ENCODE measurements at regions not wholly inside any gene's neighbourhood (a gene's known extent, or its start where the extent isn't known, plus 50 kb on each side); places are given as distances from the start of the nearest gene placed in this dataset.

DNA sequence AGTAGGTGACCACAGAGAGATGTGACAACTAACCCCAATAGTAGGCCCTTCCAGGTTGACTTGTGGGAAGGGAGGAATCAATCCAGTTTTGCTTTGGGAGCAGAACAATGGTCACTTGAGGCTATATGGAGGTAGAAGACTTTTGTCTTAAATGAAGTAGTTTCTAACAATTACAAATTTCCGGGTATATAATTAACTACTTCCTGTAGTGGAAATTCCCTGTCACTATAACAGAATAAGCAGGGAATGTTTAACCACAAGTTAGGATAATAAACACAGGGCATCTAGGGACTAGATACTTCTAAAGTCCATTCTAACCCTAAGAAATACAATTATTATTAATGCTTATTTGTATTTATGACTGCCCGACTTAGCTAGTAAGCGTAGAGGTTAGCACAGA is 99.0 kb upstream of the TRPC3 start:
- no peaks in the 10 kb centered on the region for H3K9me3 ChIP-seq (ENCODE audit: control insufficient read depth in 2 of 2, low read length in 2 of 2)
- H3K4me3 Mint-ChIP-seq = no peak overlapping the region
- H3K36me3 ChIP-seq (ENCODE audit: control insufficient read depth, insufficient read depth, low read length) = no peaks in the 10 kb centered on the region
- H3K4me1 Mint-ChIP-seq = no peaks in the 10 kb centered on the region
- H3K4me3 ChIP-seq (ENCODE audit: low read depth, low read length) = no peak overlapping the region
- ATAC-seq (ENCODE audit: low read depth in 2 of 2) = no peak
- H3K4me1 ChIP-seq (ENCODE audit: control insufficient read depth, insufficient read depth, low read length, poor library complexity, severe bottlenecking) = no peaks in the 10 kb centered on the region
- peaks cover 1% of the 10 kb centered on the region for H3K27me3 ChIP-seq (ENCODE audit: control insufficient read depth, insufficient read depth, low read length)
- no peak overlapping the region for H3K27ac Mint-ChIP-seq
- H3K9me3 Mint-ChIP-seq = peaks cover 0 to 3% (median 0%) of the 10 kb centered on the region in 7 donors
- no peaks in the 10 kb centered on the region for H3K36me3 Mint-ChIP-seq
- peaks cover 7% of the 10 kb centered on the region for H3K27me3 Mint-ChIP-seq
- no peak for DNase-seq
- H3K27ac ChIP-seq (ENCODE audit: insufficient read depth, low read length, poor library complexity, severe bottlenecking) = no peak overlapping the region

DNA sequence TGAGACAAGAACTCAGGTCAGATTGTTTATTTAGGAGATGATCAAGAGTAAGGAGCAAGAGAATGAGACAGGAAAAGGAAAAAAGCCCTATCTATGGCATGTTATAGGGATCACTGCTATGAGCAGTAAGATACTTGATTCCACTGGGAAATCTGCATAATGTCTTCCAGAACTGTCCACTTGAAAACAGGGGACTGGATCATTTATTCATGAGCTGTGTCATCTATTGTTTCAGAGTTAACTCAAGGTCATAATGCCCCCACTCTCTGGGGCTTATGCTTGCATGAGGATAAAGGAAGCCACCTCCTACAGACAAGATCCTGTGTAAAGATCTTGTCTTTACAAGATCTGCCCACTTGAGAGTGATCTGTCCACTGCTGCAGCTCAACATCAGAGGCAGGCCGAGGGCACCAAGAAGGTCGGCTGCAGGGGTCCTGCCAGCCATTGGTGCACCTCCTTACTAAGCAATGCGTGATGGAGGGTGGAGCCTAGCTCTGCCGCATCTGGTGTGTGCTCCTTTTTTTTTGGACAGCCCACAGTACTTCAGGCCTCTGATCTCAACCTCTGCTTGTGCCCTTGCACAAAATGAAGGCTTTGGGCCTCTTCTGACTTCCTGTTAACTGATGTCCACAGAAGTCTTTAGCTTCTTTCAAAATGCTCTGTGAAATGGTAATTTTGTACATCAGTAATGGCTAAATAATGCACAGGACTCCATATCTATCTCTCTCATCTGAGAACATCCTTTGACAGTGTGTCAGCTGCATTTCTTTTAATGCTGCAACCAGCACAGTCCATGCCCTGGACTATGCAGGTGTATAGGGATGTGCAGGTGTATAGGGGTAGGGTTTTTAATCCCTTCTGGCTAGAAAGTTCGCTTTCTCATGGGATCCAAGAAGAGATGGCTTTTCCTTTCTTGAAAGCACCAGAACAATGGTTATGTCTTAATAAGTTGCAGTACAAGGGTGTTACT is 95.9 kb upstream of the TRPC3 start:
- H3K4me1 ChIP-seq (ENCODE audit: control insufficient read depth, insufficient read depth, low read length, poor library complexity, severe bottlenecking) = no peaks in the 10 kb centered on the region

DNA sequence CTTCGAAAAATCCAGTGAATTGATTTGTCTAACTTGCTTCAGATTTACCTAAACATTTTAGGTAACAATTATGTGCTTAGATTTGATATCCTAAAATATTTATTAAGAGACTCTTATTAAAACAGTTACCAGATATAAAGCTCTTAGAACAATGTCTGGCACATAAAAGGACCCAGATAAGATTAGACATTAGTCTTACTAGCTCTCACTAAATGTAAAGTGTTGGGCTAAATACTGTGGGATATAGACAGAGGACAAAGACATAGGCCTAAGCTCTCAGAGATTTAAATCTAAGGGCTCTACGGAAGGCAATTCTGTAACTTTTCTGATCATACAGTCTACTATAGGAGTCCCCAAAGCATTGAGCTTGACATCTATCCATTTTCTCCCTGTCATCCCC is 94.4 kb upstream of the TRPC3 start:
- Mint-ChIP-seq H3K36me3 (no peaks in the 10 kb centered on the region), H3K9me3 (no peaks in the 10 kb centered on the region), H3K27ac (no peak overlapping the region), H3K4me3 (no peak overlapping the region), H3K4me1 (no peaks in the 10 kb centered on the region), H3K27me3 (peaks cover 7% of the 10 kb centered on the region)
- no peak overlapping the region for H3K27ac ChIP-seq (ENCODE audit: insufficient read depth, low read length, poor library complexity, severe bottlenecking)
- H3K27me3 ChIP-seq (ENCODE audit: control insufficient read depth, insufficient read depth, low read length) = peaks cover under 1% of the 10 kb centered on the region
- no peaks in the 10 kb centered on the region for H3K4me1 ChIP-seq (ENCODE audit: control insufficient read depth, insufficient read depth, low read length, poor library complexity, severe bottlenecking)
- H3K4me3 ChIP-seq (ENCODE audit: low read depth, low read length) = no peak overlapping the region
- ATAC-seq (ENCODE audit: low read depth in 2 of 2) (no peak), DNase-seq (no peak)
- no peaks in the 10 kb centered on the region for H3K9me3 ChIP-seq (ENCODE audit: control insufficient read depth in 2 of 2, low read length in 2 of 2)
- no peaks in the 10 kb centered on the region for H3K36me3 ChIP-seq (ENCODE audit: control insufficient read depth, insufficient read depth, low read length)

More for the DNA sequence above, 95.9 kb upstream of the TRPC3 start:
- ATAC-seq (ENCODE audit: low read depth in 2 of 2) = no peak
- no peak overlapping the region for H3K4me3 ChIP-seq (ENCODE audit: low read depth, low read length)
- no peak for DNase-seq
- Mint-ChIP-seq H3K4me1 (no peaks in the 10 kb centered on the region), H3K27ac (no peak overlapping the region), H3K36me3 (no peaks in the 10 kb centered on the region), H3K4me3 (no peak overlapping the region), H3K9me3 (no peaks in the 10 kb centered on the region), H3K27me3 (peaks cover 7% of the 10 kb centered on the region)
- H3K36me3 ChIP-seq (ENCODE audit: control insufficient read depth, insufficient read depth, low read length) = no peaks in the 10 kb centered on the region
- H3K27me3 ChIP-seq (ENCODE audit: control insufficient read depth, insufficient read depth, low read length) = no peaks in the 10 kb centered on the region
- H3K9me3 ChIP-seq (ENCODE audit: control insufficient read depth in 2 of 2, low read length in 2 of 2) = no peaks in the 10 kb centered on the region
- no peak overlapping the region for H3K27ac ChIP-seq (ENCODE audit: insufficient read depth, low read length, poor library complexity, severe bottlenecking)

- Histone ChIP-seq H3K9me3 (ENCODE audit: control insufficient read depth in 2 of 2, low read length in 2 of 2) (no peaks in the 10 kb centered on the region), H3K36me3 (ENCODE audit: control insufficient read depth, insufficient read depth, low read length) (no peaks in the 10 kb centered on the region), H3K27ac (ENCODE audit: insufficient read depth, low read length, poor library complexity, severe bottlenecking) (no peak overlapping the region), H3K4me1 (ENCODE audit: control insufficient read depth, insufficient read depth, low read length, poor library complexity, severe bottlenecking) (no peaks in the 10 kb centered on the region), H3K4me3 (ENCODE audit: low read depth, low read length) (no peak overlapping the region), H3K27me3 (ENCODE audit: control insufficient read depth, insufficient read depth, low read length) (peaks cover 2% of the 10 kb centered on the region)
- H3K27ac Mint-ChIP-seq = no peak overlapping the region
- ATAC-seq (ENCODE audit: low read depth in 2 of 2) (no peak), DNase-seq (no peak)
- peaks cover 6% of the 10 kb centered on the region for H3K27me3 Mint-ChIP-seq
- no peaks in the 10 kb centered on the region for H3K4me1 Mint-ChIP-seq
- H3K4me3 Mint-ChIP-seq = no peak overlapping the region
- H3K9me3 Mint-ChIP-seq = no peaks in the 10 kb centered on the region
- no peaks in the 10 kb centered on the region for H3K36me3 Mint-ChIP-seq
Observed at GRCh38 chr4:122045533-122045932, 93.7 kb upstream of the TRPC3 start.

DNA sequence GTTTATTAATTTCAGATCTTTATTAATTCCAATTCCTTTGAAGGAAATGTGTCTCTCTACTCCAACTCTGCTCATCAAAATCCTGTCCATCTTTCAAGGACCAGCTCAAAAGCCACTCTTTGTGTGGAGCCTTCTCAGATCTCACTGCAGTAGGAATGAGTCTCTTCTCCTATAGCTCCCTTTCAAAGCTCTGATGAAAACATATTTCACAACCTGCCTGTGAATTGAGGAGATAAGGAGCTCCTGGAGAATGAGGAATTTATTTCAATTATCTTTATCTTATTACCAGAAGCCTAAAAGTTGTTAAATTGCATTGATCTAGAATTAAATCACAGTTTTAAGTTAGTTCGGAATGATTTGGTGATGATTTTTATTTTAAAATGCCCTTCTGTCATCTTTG is 92.6 kb upstream of the TRPC3 start:
- DNase-seq (no peak), ATAC-seq (ENCODE audit: low read depth in 2 of 2) (no peak)
- Mint-ChIP-seq H3K4me3 (no peak overlapping the region), H3K27ac (no peak overlapping the region), H3K4me1 (no peaks in the 10 kb centered on the region), H3K9me3 (no peaks in the 10 kb centered on the region), H3K27me3 (peaks cover 5% of the 10 kb centered on the region), H3K36me3 (no peaks in the 10 kb centered on the region)
- Histone ChIP-seq H3K36me3 (ENCODE audit: control insufficient read depth, insufficient read depth, low read length) (no peaks in the 10 kb centered on the region), H3K9me3 (ENCODE audit: control insufficient read depth in 2 of 2, low read length in 2 of 2) (no peaks in the 10 kb centered on the region), H3K27ac (ENCODE audit: insufficient read depth, low read length, poor library complexity, severe bottlenecking) (no peak overlapping the region), H3K4me1 (ENCODE audit: control insufficient read depth, insufficient read depth, low read length, poor library complexity, severe bottlenecking) (no peaks in the 10 kb centered on the region), H3K4me3 (ENCODE audit: low read depth, low read length) (no peak overlapping the region), H3K27me3 (ENCODE audit: control insufficient read depth, insufficient read depth, low read length) (peaks cover 4% of the 10 kb centered on the region)

GRCh38 chr4:122041312-122041711 is 89.5 kb upstream of the TRPC3 start:
- Mint-ChIP-seq H3K36me3 (no peaks in the 10 kb centered on the region), H3K9me3 (peaks cover 0 to 2% (median 0%) of the 10 kb centered on the region in 7 donors), H3K4me3 (no peak overlapping the region), H3K27me3 (peaks cover 10% of the 10 kb centered on the region), H3K4me1 (no peaks in the 10 kb centered on the region), H3K27ac (no peak overlapping the region)
- peaks cover 4% of the 10 kb centered on the region for H3K27me3 ChIP-seq (ENCODE audit: control insufficient read depth, insufficient read depth, low read length)
- ATAC-seq (ENCODE audit: low read depth in 2 of 2) (no peak), DNase-seq (no peak)
- no peak overlapping the region for H3K4me3 ChIP-seq (ENCODE audit: low read depth, low read length)
- H3K27ac ChIP-seq (ENCODE audit: insufficient read depth, low read length, poor library complexity, severe bottlenecking) = no peak overlapping the region
- H3K4me1 ChIP-seq (ENCODE audit: control insufficient read depth, insufficient read depth, low read length, poor library complexity, severe bottlenecking) = no peaks in the 10 kb centered on the region
- H3K36me3 ChIP-seq (ENCODE audit: control insufficient read depth, insufficient read depth, low read length) = no peaks in the 10 kb centered on the region
- H3K9me3 ChIP-seq (ENCODE audit: control insufficient read depth in 2 of 2, low read length in 2 of 2) = no peaks in the 10 kb centered on the region

GRCh38 chr4:122038896-122039295 is 87.0 kb upstream of the TRPC3 start:
- ATAC-seq (ENCODE audit: low read depth in 2 of 2) = no peak
- Mint-ChIP-seq H3K27ac (no peak overlapping the region), H3K4me3 (no peak overlapping the region), H3K9me3 (peaks cover 0 to 2% (median 0%) of the 10 kb centered on the region in 7 donors), H3K36me3 (no peaks in the 10 kb centered on the region), H3K27me3 (peaks cover 10% of the 10 kb centered on the region), H3K4me1 (no peaks in the 10 kb centered on the region)
- Histone ChIP-seq H3K4me1 (ENCODE audit: control insufficient read depth, insufficient read depth, low read length, poor library complexity, severe bottlenecking) (no peaks in the 10 kb centered on the region), H3K9me3 (ENCODE audit: control insufficient read depth in 2 of 2, low read length in 2 of 2) (no peaks in the 10 kb centered on the region), H3K27ac (ENCODE audit: insufficient read depth, low read length, poor library complexity, severe bottlenecking) (no peak overlapping the region), H3K27me3 (ENCODE audit: control insufficient read depth, insufficient read depth, low read length) (peaks cover 8% of the 10 kb centered on the region), H3K4me3 (ENCODE audit: low read depth, low read length) (no peak overlapping the region), H3K36me3 (ENCODE audit: control insufficient read depth, insufficient read depth, low read length) (no peaks in the 10 kb centered on the region)
- no peak for DNase-seq

DNA sequence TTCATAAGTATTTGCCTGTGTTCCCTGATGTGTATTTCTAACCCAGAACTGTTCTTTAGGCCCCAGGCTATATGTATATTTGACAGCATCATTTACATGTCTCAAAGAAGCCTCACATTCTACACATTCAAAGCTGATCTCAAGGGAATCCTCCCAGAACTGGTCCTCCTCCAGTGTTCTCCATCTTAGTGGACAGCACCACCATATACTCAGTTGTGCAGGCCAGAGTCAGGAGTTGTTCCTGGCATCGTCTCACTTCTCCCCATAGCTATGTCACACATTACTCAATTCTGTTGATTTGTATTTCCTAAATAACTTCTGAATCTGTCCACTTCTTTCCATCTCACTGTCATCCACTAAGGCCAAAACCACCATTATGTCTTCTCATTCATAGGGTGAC is 82.8 kb upstream of the TRPC3 start:
- Histone ChIP-seq H3K9me3 (ENCODE audit: control insufficient read depth in 2 of 2, low read length in 2 of 2) (no peaks in the 10 kb centered on the region), H3K4me3 (ENCODE audit: low read depth, low read length) (no peak overlapping the region), H3K27me3 (ENCODE audit: control insufficient read depth, insufficient read depth, low read length) (peaks cover 6% of the 10 kb centered on the region), H3K4me1 (ENCODE audit: control insufficient read depth, insufficient read depth, low read length, poor library complexity, severe bottlenecking) (no peaks in the 10 kb centered on the region), H3K36me3 (ENCODE audit: control insufficient read depth, insufficient read depth, low read length) (no peaks in the 10 kb centered on the region), H3K27ac (ENCODE audit: insufficient read depth, low read length, poor library complexity, severe bottlenecking) (no peak overlapping the region)
- ATAC-seq (ENCODE audit: low read depth in 2 of 2) = no peak
- H3K27me3 Mint-ChIP-seq = peaks cover 4% of the 10 kb centered on the region
- H3K27ac Mint-ChIP-seq = no peak overlapping the region
- no peak for DNase-seq
- H3K9me3 Mint-ChIP-seq = peaks cover 0 to 20% (median 5%) of the 10 kb centered on the region in 7 donors
- H3K4me3 Mint-ChIP-seq = no peak overlapping the region
- no peaks in the 10 kb centered on the region for H3K36me3 Mint-ChIP-seq
- H3K4me1 Mint-ChIP-seq = no peaks in the 10 kb centered on the region
